Peyer's patch (tissue), 4 donors: ENCODE measurements at regions not wholly inside any gene's neighbourhood (a gene's known extent, or its start where the extent isn't known, plus 50 kb on each side); places are given as distances from the start of the nearest gene placed in this dataset.

ENCODE experiments used
- CTCF ChIP-seq, 6 experiments: fragments of 450-650 bp in 4 of 6; fragments of 200-600 bp in 2 of 6; sonication (generic) in 1 of 6; IDR thresholded peaks; one replicate each; pipeline ENCODE4 v1.5.1; 2017 to 2019; ENCODE audit warnings: antibody characterized with exemption in 6 of 6, mild to moderate bottlenecking in 3 of 6, moderate library complexity in 1 of 6
- POLR2A ChIP-seq, 2 donors: fragments of 450-650 bp; IDR thresholded peaks; one replicate each; pipeline ENCODE4 v1.5.1; 2017; ENCODE audit warnings: antibody characterized with exemption in 2 of 2, mild to moderate bottlenecking in 2 of 2, moderate library complexity in 2 of 2

- TF ChIP-seq POLR2A (IDR thresholded peaks at IDR 0.05) (no peak), CTCF (IDR thresholded peaks at IDR 0.05) (no peak)
Measured at GRCh38 chr18:22273101-22274039, 104.0 kb downstream of the GATA6 start.
